Activated T-helper 1 cell treated with anti-CD3 and anti-CD28 coated beads, Interleukin-12 subunit alpha, Interleukin-12 subunit beta, Interleukin-2, Interleukin-4 antibody, amounts not matched to agents 30 ng/mL and 10 ng/mL and 1 ng/mL, durations not matched to agents 14 hours and 24 hours and 36 hours (primary cell): ENCODE measurements at regions not wholly inside any gene's neighbourhood (a gene's known extent, or its start where the extent isn't known, plus 50 kb on each side); places are given as distances from the start of the nearest gene placed in this dataset.
"Not testable (repeated sequence)": the region's sequence is repeated elsewhere in the genome, so short reads cannot be mapped to it uniquely, and the experiment has no call there.

Source experiments
- DNase-seq: peaks from one replicate; pipeline ENCODE4 v3.0.0; 2021; ENCODE audit warnings: low spot score
- H3K27ac Mint-ChIP-seq: one replicate; pipeline ENCODE4 v1.8.0; 2021; ENCODE audit warnings: mild to moderate bottlenecking, mixed read lengths
- H3K27me3 Mint-ChIP-seq: one replicate; pipeline ENCODE4 v1.8.0; 2022; ENCODE audit warnings: mild to moderate bottlenecking, moderate library complexity, mixed read lengths; ENCODE audit not compliant: insufficient read depth
- H3K36me3 Mint-ChIP-seq: one replicate; pipeline ENCODE4 v1.8.0; 2021; ENCODE audit warnings: low read depth, mixed read lengths
- H3K4me1 Mint-ChIP-seq: one replicate; pipeline ENCODE4 v1.8.0; 2021; ENCODE audit warnings: low read depth, mixed read lengths
- H3K4me3 Mint-ChIP-seq: one replicate; pipeline ENCODE4 v1.8.0; 2021; ENCODE audit warnings: mild to moderate bottlenecking, moderate library complexity, mixed read lengths
- H3K9me3 Mint-ChIP-seq: one replicate; pipeline ENCODE4 v1.8.0; 2021; ENCODE audit warnings: mixed read lengths
- intact Hi-C: fragments of 100-400 bp; cut with micrococcal nuclease; formaldehyde crosslinking; loops from one replicate; pipeline ENCODE4 v1.15.1; 2024

DNA sequence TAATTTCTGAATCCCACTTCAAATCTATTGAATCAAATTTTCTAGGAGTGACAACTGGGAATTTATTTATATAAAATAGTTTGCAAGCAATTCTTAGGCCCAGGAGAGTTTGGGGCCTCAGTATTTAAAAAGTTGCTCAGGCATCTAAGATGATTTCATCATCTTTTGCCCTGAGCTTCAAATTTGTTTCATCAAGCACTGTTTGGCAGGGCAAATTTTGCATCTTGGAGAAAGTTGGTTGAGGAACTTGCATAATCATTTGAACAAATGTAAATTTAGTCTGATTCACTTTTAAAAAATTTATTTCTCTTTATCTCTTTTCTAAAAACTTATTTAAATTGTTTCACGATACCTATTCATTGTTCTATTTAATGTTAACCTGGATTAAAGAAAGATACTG is 702.8 kb downstream of the SI start:
- intact Hi-C loops = no loop called here
- DNase-seq = no peak
- Mint-ChIP-seq H3K4me3 (no peak overlapping the region), H3K36me3 (no peaks in the 10 kb centered on the region), H3K27ac (no peak overlapping the region), H3K4me1 (no peaks in the 10 kb centered on the region), H3K9me3 (no peaks in the 10 kb centered on the region), H3K27me3 (no peaks in the 10 kb centered on the region)

DNA sequence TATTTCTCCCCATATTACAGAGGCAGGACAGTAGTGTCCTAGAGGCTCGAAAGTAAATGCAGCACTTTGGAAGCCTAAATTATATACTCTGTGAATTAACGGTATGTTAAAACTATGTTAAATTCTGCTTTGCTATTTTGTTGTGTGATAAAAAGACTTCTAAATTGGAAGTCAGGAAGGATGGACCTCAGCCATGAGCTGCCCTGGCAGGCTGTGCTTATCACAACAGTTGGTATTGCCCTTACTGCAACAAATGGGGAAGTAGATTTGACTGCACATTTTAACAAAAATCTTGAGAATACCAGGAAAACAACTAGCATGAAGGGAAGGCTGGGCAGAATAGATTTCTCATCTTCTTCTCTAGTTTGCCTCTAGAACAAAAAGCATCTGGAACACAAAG is 706.6 kb downstream of the SI start:
- no peaks in the 10 kb centered on the region for H3K36me3 Mint-ChIP-seq
- DNase-seq = no peak
- no peaks in the 10 kb centered on the region for H3K9me3 Mint-ChIP-seq
- intact Hi-C loops = loop anchor here (1.0 kb wide), 1 partner anchor 26 kb away; no protein-coding TSS in a partner anchor
- no peak overlapping the region for H3K27ac Mint-ChIP-seq
- H3K4me3 Mint-ChIP-seq = no peak overlapping the region
- no peaks in the 10 kb centered on the region for H3K4me1 Mint-ChIP-seq
- H3K27me3 Mint-ChIP-seq = no peaks in the 10 kb centered on the region

DNA sequence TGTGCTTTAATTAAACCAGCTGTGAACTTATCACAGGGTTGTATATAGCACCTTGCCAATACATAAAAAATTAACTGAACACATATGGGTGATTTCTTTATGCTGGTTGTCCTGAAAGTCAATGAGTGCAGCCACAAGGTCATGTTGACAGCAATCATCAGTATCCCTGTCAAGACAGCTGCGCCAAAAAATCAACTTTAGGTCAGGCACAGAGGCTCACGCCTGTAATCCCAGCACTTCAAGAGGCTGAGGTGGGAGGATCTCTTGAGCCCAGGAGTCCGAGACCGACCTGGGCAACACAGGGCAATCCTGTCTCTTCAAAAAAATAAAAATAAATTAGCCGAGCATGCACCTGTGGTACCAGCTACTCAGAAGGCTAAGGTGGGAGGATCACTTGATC is 707.3 kb downstream of the SI start:
- H3K9me3 Mint-ChIP-seq = no peaks in the 10 kb centered on the region
- no peaks in the 10 kb centered on the region for H3K36me3 Mint-ChIP-seq
- no peaks in the 10 kb centered on the region for H3K27me3 Mint-ChIP-seq
- no peak for DNase-seq
- no peaks in the 10 kb centered on the region for H3K4me1 Mint-ChIP-seq
- intact Hi-C loops = loop anchor here (1.0 kb wide), 1 partner anchor 26 kb away; no protein-coding TSS in a partner anchor
- H3K27ac Mint-ChIP-seq = no peak overlapping the region
- H3K4me3 Mint-ChIP-seq = no peak overlapping the region

DNA sequence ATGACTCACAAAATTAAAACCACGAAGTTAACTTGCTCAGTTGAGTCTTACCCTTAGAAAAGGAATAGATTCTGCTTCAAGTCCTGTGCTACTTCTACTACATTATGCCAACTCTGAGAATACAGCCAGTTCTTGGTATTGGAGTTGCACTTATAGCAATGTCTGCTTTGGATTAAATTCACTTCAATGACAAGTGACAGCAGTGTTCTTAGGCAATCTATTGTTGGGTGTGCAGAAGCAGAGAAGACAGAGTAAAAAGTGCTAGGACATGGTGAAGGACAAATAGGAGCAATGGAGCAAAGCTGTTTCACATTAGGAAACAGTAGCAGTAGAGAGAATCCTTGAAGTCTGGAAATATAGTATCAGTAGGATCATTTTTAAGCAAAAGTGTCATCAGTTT is 713.1 kb downstream of the SI start:
- Mint-ChIP-seq H3K4me1 (no peaks in the 10 kb centered on the region), H3K27me3 (no peaks in the 10 kb centered on the region), H3K9me3 (no peaks in the 10 kb centered on the region), H3K36me3 (no peaks in the 10 kb centered on the region), H3K27ac (no peak overlapping the region), H3K4me3 (no peak overlapping the region)
- DNase-seq = no peak
- intact Hi-C loops = no loop called here

DNA sequence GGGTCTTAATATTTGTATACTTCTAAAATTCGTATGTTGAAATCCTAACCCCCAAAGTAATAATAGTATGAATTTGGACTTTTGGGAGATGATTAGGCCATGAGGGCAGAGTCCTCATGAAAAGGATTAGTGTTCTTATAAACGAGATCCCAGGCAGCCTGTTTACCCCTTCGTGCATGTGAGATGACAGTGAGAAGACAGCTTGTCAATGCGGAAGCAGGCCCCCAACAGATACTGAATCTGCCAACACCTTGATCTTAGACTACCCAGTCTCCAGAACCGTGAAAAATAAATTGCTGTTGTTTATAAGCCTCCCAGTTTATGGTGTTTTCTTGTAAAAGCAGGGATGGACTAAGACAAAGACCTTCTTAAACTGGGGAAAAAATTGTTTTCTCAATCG is 714.2 kb downstream of the SI start:
- H3K4me3 Mint-ChIP-seq = no peak overlapping the region
- H3K27me3 Mint-ChIP-seq = no peaks in the 10 kb centered on the region
- H3K36me3 Mint-ChIP-seq = no peaks in the 10 kb centered on the region
- no peak for DNase-seq
- intact Hi-C loops = no loop called here
- no peaks in the 10 kb centered on the region for H3K4me1 Mint-ChIP-seq
- H3K27ac Mint-ChIP-seq = no peak overlapping the region
- H3K9me3 Mint-ChIP-seq = no peaks in the 10 kb centered on the region

DNA sequence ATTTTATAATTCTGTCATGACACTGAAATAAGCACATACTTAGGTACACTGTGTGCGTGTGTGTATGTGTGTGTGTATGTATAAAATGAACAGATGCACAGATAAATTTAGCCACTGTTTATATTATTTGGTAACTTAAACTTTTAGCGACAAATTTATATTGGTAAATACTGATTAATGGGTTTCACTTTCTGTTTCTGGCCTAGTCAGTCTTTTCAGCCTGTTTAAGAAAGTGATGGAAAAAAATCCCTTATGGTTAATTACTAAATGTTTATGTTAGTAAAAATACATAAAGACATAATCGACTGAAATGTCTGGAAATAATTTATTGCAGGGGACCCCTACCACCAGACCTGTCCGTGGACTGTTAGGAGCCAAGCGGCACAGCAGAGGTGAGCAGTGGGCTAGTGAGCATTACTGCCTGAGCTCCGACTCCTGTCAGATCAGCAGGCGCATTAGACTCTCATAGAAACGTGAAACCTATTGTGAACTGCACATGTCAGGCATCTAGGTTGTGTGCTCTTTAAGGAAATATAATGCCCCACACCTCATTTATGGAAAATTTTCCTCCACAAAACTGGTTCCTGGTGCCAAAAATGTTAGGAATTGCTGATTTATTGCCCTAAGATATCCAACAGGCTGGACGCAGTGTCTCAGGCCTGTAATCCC is 717.4 kb downstream of the SI start:
- no peaks in the 10 kb centered on the region for H3K27me3 Mint-ChIP-seq
- DNase-seq = no peak
- H3K27ac Mint-ChIP-seq = no peak overlapping the region
- intact Hi-C loops = no loop called here
- no peaks in the 10 kb centered on the region for H3K4me1 Mint-ChIP-seq
- no peaks in the 10 kb centered on the region for H3K9me3 Mint-ChIP-seq
- H3K36me3 Mint-ChIP-seq = no peaks in the 10 kb centered on the region
- no peak overlapping the region for H3K4me3 Mint-ChIP-seq

DNA sequence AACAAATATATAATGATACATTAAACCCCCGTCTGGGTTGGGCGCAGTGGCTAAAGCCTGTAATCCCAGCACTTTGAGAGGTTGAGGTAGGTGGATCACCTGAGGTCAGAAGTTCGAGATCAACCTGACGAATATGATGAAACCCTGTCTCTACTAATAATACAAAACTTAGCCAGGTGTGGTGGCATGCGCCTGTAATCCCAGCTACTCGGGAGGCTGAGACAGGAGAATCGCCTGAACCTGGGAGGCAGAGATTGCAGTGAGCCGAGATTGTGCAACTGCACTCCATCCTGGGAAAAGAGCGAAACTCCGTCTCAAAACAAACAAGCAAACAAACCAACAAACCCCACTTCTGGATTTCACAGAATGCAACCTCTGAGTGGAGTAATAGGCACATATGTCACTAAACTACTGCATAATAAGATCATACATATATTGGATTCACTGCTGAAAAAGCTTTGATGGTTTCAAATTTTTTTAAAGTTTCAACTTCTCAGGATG is 718.2 kb downstream of the SI start:
- Mint-ChIP-seq H3K4me1 (no peaks in the 10 kb centered on the region), H3K36me3 (no peaks in the 10 kb centered on the region), H3K4me3 (no peak overlapping the region), H3K9me3 (no peaks in the 10 kb centered on the region), H3K27ac (no peak overlapping the region), H3K27me3 (no peaks in the 10 kb centered on the region)
- intact Hi-C loops = no loop called here
- DNase-seq = no peak

DNA sequence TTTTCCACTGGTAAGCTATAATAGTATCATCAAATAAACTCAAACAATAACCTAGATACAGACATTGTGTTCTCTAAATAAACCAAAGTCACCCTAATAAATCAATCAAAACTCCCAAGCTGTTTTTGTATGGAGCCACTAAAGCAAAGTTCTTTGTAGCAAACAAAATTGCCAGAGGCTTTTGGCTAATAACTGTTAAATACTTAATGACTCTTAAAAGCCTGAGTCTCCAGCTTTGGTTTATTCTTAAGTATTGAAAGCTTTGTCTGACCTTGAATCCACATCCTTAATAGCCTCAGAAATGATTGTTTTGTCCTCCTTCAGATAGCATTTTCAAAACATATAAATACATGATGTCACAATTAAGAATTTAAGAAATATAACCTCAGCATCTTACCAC is 725.3 kb downstream of the SI start:
- intact Hi-C loops = no loop called here
- no peaks in the 10 kb centered on the region for H3K4me1 Mint-ChIP-seq
- H3K4me3 Mint-ChIP-seq = no peak overlapping the region
- H3K27ac Mint-ChIP-seq = no peak overlapping the region
- no peaks in the 10 kb centered on the region for H3K9me3 Mint-ChIP-seq
- H3K36me3 Mint-ChIP-seq = no peaks in the 10 kb centered on the region
- DNase-seq = no peak
- no peaks in the 10 kb centered on the region for H3K27me3 Mint-ChIP-seq

DNA sequence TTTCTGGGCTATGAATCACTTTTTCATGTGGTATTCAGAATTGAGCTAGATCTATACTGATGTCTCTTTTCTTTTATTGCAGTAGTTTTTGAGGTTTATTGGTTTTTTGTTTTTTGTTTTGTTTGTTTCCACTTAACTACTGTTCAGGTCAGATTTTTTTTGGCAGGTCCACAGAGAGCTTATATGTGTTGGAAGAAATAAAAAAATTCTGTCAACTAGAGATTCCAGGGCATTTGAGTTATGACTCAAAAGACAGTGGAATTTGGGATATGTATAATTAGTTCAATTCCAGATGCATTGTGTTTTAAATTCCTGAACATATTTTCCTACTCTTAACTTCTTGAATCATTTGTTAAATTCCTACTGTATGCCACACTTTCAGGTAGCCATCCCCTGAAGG is 727.2 kb downstream of the SI start:
- Mint-ChIP-seq H3K27me3 (no peaks in the 10 kb centered on the region), H3K9me3 (no peaks in the 10 kb centered on the region), H3K36me3 (no peaks in the 10 kb centered on the region), H3K27ac (no peak overlapping the region), H3K4me3 (no peak overlapping the region), H3K4me1 (no peaks in the 10 kb centered on the region)
- intact Hi-C loops = no loop called here
- no peak for DNase-seq

DNA sequence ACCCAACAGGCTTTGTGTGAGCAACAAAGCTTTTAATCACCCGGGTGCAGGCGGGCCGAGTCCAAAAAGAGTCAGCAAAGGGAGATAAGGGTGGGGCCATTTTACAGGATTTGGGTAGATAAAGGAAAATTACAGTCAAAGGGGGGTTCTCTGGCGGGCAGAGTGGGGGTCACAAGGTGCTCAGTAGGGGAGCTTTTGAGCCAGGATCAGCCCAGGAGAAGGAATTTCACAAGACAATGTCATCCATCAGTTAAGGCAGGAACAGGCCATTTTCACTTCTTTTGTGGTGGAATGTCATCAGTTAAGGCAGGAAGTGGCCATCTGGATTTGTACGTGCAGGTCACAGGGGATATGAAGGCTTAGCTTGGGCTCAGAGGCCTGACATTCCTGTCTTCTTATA is 736.1 kb downstream of the SI start:
- intact Hi-C loops = not testable (repeated sequence)

DNA sequence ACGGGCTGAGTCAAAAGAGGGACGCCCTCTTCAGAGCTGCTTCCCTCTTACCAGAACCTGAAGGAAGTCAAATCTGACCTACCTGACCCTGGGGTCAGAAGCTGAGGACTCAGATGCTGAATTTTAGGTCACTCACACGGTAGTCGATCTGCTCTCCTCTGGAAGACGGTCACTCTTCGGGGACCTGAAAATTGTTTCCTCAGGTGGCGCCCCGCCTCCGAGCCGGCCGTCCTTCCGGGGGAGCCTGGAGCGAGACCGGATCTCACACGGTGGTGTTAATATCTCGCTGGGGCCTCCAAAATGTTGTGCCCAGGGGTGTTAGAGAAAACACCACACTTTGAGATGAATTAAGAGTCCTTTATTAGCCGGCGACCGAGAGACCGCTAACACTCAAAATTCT is 737.2 kb downstream of the SI start:
- no peak overlapping the region for H3K27ac Mint-ChIP-seq
- H3K36me3 Mint-ChIP-seq = no peaks in the 10 kb centered on the region
- H3K27me3 Mint-ChIP-seq = no peaks in the 10 kb centered on the region
- H3K4me1 Mint-ChIP-seq = no peaks in the 10 kb centered on the region
- intact Hi-C loops = no loop called here
- no peak for DNase-seq
- peaks cover 5% of the 10 kb centered on the region for H3K9me3 Mint-ChIP-seq
- H3K4me3 Mint-ChIP-seq = no peak overlapping the region

More for the DNA sequence above, 736.1 kb downstream of the SI start:
- H3K27ac Mint-ChIP-seq, H3K36me3 Mint-ChIP-seq, H3K4me1 Mint-ChIP-seq, DNase-seq, H3K9me3 Mint-ChIP-seq, H3K4me3 Mint-ChIP-seq, H3K27me3 Mint-ChIP-seq: not testable (repeated sequence)

DNA sequence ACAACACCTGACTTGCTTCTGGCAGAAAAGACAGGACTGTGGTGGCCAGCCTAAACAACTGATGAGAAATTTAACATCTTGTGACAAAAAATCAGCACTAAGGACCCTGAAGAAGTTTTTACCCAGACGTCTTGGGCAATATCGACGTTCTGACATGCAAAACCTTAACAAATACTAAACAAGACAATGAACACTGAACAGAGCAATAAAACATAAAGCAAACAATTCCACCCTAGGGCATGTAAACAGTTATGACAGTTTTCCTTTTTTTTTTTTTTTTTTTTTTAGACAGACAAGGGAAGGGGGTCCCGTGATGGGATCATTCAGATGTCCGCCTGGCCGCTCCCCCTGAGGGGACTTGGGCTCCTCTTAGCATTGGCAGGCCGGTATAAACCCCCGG is 738.0 kb downstream of the SI start:
- intact Hi-C loops = no loop called here
- no peak for DNase-seq
- no peaks in the 10 kb centered on the region for H3K36me3 Mint-ChIP-seq
- H3K27ac Mint-ChIP-seq = no peak overlapping the region
- H3K4me3 Mint-ChIP-seq = no peak overlapping the region
- H3K27me3 Mint-ChIP-seq = no peaks in the 10 kb centered on the region
- H3K9me3 Mint-ChIP-seq = peaks cover 8% of the 10 kb centered on the region
- no peaks in the 10 kb centered on the region for H3K4me1 Mint-ChIP-seq

DNA sequence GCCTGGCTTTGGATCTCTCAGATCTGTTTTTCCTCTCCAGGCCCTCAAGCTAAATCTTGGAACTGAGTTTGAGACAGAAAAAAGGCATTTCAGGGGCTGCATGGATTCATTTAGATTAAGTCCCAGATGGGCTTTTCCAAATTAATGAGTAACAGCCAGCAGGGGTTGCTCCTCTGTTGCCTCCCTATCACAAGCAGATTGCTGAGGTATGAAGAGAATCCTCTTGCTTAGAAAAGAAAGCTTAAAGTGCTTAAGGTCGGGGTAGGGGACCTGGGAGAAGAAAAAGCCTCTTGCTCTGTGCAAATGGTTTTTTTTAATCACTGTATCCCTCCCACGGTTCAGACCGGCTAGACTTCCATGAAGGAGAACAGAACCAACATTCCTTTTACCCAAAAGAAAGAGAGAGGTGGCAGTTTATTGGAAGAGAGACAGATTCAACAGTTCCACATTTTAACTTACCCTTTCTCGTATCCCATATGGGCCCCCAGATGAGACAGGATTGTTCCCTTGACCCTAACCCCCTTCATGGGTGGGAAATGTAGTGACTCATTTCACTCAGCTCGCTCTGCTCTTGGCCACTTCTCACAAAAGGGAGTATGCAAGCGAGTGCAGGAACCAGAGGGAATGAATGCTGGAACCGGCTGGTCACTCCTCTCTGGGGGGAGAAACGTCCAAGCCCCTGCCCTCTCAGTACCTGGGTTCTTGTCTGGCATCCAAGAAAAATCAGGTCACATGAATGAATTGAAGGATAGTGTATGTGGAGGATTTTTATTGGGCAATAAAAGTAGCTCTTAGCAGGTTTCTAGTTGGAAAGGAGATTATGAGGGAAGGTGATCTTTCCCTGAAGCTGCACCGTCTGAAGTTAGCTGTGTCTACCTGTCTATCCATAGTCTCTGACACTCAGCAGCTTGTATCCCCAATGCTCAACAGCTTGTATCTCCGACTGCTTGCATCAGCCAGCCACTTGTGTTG is 745.2 kb downstream of the SI start:
- intact Hi-C loops = no loop called here
- Mint-ChIP-seq H3K4me3 (no peak overlapping the region), H3K27me3 (no peaks in the 10 kb centered on the region)

More for the DNA sequence above, 745.2 kb downstream of the SI start:
- DNase-seq = no peak
- no peak overlapping the region for H3K27ac Mint-ChIP-seq
- H3K36me3 Mint-ChIP-seq = no peaks in the 10 kb centered on the region
- H3K9me3 Mint-ChIP-seq = peaks cover 3% of the 10 kb centered on the region
- no peaks in the 10 kb centered on the region for H3K4me1 Mint-ChIP-seq
